ENCODE measurements at regions not wholly inside any gene's neighbourhood (a gene's known extent, or its start where the extent isn't known, plus 50 kb on each side); places are given as distances from the start of the nearest gene placed in this dataset.

- no peaks in the 10 kb centered on the region for H3K9me2 ChIP-seq (replicated peaks; ENCODE audit: low read length)
- H3K27ac ChIP-seq (ENCODE audit: low read length) = no peak overlapping the region
- no peak for TF ChIP-seq CTCF (conservative IDR thresholded peaks at IDR 0.05; ENCODE audit: low read depth, low read length)
- TF ChIP-seq EZH2phosphoT487 (IDR thresholded peaks at IDR 0.05; ENCODE audit: borderline replicate concordance, low read length) = no peak
- no peak for TF ChIP-seq EZH2 (IDR thresholded peaks at IDR 0.05; ENCODE audit: low read length, unreplicated experiment)
- H3K36me3 ChIP-seq (ENCODE audit: low read depth, low read length) = no peaks in the 10 kb centered on the region
- no peak overlapping the region for H3K9ac ChIP-seq (ENCODE audit: low read length)
- H3K79me2 ChIP-seq (ENCODE audit: low read length) = no peaks in the 10 kb centered on the region
- no peak overlapping the region for H3K4me3 ChIP-seq (ENCODE audit: low read length)
- no TSS peak for BruUV-seq (replicated peaks)
- ATAC-seq (no peak), DNase-seq (no peak)
- CTCF ChIA-PET = no interaction called here
- H3K27me3 ChIP-seq (ENCODE audit: low read length) = no peaks in the 10 kb centered on the region
- H3K9me3 ChIP-seq (ENCODE audit: low read length) = no peaks in the 10 kb centered on the region
- H3K4me1 ChIP-seq (ENCODE audit: insufficient read depth, low read length) = peaks cover 29% of the 10 kb centered on the region
- H3F3A ChIP-seq (ENCODE audit: low read length, unreplicated experiment) = peaks cover 3% of the 10 kb centered on the region
- H3K4me2 ChIP-seq (ENCODE audit: low read length) = no peak overlapping the region
- H2AFZ ChIP-seq (ENCODE audit: low read length) = no peak overlapping the region
- intact Hi-C loops (cut with micrococcal nuclease) = loop anchor here (10.0 kb wide), 1 partner anchor 171 kb away; no protein-coding TSS in a partner anchor
- POLR2A ChIA-PET (ENCODE audit: unreplicated experiment) = no interaction called here
- no peaks in the 10 kb centered on the region for H4K20me1 ChIP-seq (ENCODE audit: low read length)
Measured at GRCh38 chr2:143905587-143905986, 614.3 kb downstream of the ZEB2 start.

GRCh38 chr2:143903172-143903856 is 616.6 kb downstream of the ZEB2 start:
- Histone ChIP-seq H3K4me1 (ENCODE audit: insufficient read depth, low read length) (peaks cover 32% of the 10 kb centered on the region), H3K4me3 (ENCODE audit: low read length) (no peak overlapping the region), H3K27me3 (ENCODE audit: low read length) (no peaks in the 10 kb centered on the region), H3K79me2 (ENCODE audit: low read length) (no peaks in the 10 kb centered on the region), H3K9ac (ENCODE audit: low read length) (no peak overlapping the region), H3K9me3 (ENCODE audit: low read length) (no peaks in the 10 kb centered on the region), H3K36me3 (ENCODE audit: low read depth, low read length) (no peaks in the 10 kb centered on the region), H3K9me2 (replicated peaks; ENCODE audit: low read length) (no peaks in the 10 kb centered on the region), H4K20me1 (ENCODE audit: low read length) (no peaks in the 10 kb centered on the region), H3K4me2 (ENCODE audit: low read length) (no peak overlapping the region), H3F3A (ENCODE audit: low read length, unreplicated experiment) (peaks cover 3% of the 10 kb centered on the region), H2AFZ (ENCODE audit: low read length) (no peak overlapping the region), H3K27ac (ENCODE audit: low read length) (no peak overlapping the region)
- TF ChIP-seq CTCF (conservative IDR thresholded peaks at IDR 0.05; ENCODE audit: low read depth, low read length) (no peak), EZH2 (IDR thresholded peaks at IDR 0.05; ENCODE audit: low read length, unreplicated experiment) (no peak), EZH2phosphoT487 (IDR thresholded peaks at IDR 0.05; ENCODE audit: borderline replicate concordance, low read length) (no peak)
- POLR2A ChIA-PET (ENCODE audit: unreplicated experiment) = interaction anchor here (0.6 kb wide), 1 partner anchor 123 kb away, joined by 4 read pairs; no protein-coding TSS in a partner anchor
- intact Hi-C loops (cut with micrococcal nuclease) = loop anchor here (5.0 to 10.0 kb wide), 2 partner anchors 114 to 169 kb away; no protein-coding TSS in a partner anchor
- ATAC-seq (no peak; the same call in 1 of the 2 replicates), DNase-seq (no peak)
- BruUV-seq (replicated peaks) = no TSS peak
- CTCF ChIA-PET = no interaction called here

- Histone ChIP-seq H3K9ac (ENCODE audit: low read length) (0 out of 2 replicates have a peak overlapping the region, but pooled peaks have one; percentile 8), H3K4me3 (ENCODE audit: low read length) (peak overlapping the region; percentile 59), H3K27me3 (ENCODE audit: low read length) (no peaks in the 10 kb centered on the region), H3F3A (ENCODE audit: low read length, unreplicated experiment) (peaks cover 3% of the 10 kb centered on the region), H3K27ac (ENCODE audit: low read length) (peak overlapping the region; percentile 80), H4K20me1 (ENCODE audit: low read length) (no peaks in the 10 kb centered on the region), H3K4me2 (ENCODE audit: low read length) (peak overlapping the region; percentile 83), H3K9me3 (ENCODE audit: low read length) (no peaks in the 10 kb centered on the region), H3K36me3 (ENCODE audit: low read depth, low read length) (no peaks in the 10 kb centered on the region), H3K4me1 (ENCODE audit: insufficient read depth, low read length) (peaks cover 32% of the 10 kb centered on the region), H3K79me2 (ENCODE audit: low read length) (no peaks in the 10 kb centered on the region), H2AFZ (ENCODE audit: low read length) (peak overlapping the region; percentile 60), H3K9me2 (replicated peaks; ENCODE audit: low read length) (no peaks in the 10 kb centered on the region)
- no TSS peak for BruUV-seq (replicated peaks)
- ATAC-seq = peak; percentile 89
- CTCF ChIA-PET = no interaction called here
- DNase-seq = peak; percentile 90
- no peak for TF ChIP-seq EZH2phosphoT487 (IDR thresholded peaks at IDR 0.05; ENCODE audit: borderline replicate concordance, low read length)
- no peak for TF ChIP-seq CTCF (conservative IDR thresholded peaks at IDR 0.05; ENCODE audit: low read depth, low read length)
- TF ChIP-seq EZH2 (IDR thresholded peaks at IDR 0.05; ENCODE audit: low read length, unreplicated experiment) = no peak
- intact Hi-C loops (cut with micrococcal nuclease) = loop anchor here (5.0 to 10.0 kb wide), 2 partner anchors 116 to 167 kb away; no protein-coding TSS in a partner anchor
- POLR2A ChIA-PET (ENCODE audit: unreplicated experiment) = no interaction called here
Measured at GRCh38 chr2:143901185-143901842, 618.6 kb downstream of the ZEB2 start.

All from PC-3 (cell line).